Liver (tissue), 8 donors: ENCODE measurements at regions not wholly inside any gene's neighbourhood (a gene's known extent, or its start where the extent isn't known, plus 50 kb on each side); places are given as distances from the start of the nearest gene placed in this dataset.

Source experiments
- DNase-seq: peaks from one replicate; pipeline ENCODE4 v3.0.0-alpha.2; 2017; ENCODE audit warnings: low spot score
- H3K27ac ChIP-seq, 2 donors: one replicate each; pipeline ENCODE4 v1.7.0; 2013; ENCODE audit warnings: inconsistent platforms in 2 of 2, low read length in 2 of 2, control low read depth in 1 of 2, low read depth in 1 of 2, mild to moderate bottlenecking in 1 of 2
- H3K27me3 ChIP-seq, 4 donors: one replicate each; pipeline versions ENCODE4 v1.6.1 to v1.7.0; 2013; ENCODE audit warnings: low read length in 3 of 4, inconsistent platforms in 1 of 4, mild to moderate bottlenecking in 1 of 4, moderate library complexity in 1 of 4; ENCODE audit not compliant: control insufficient read depth in 4 of 4, insufficient read depth in 4 of 4
- H3K36me3 ChIP-seq, 4 donors: one replicate each; pipeline versions ENCODE4 v1.6.1 to v1.7.0; 2013; ENCODE audit warnings: low read length in 3 of 4, mild to moderate bottlenecking in 3 of 4, low read depth in 1 of 4, moderate library complexity in 1 of 4; ENCODE audit not compliant: control insufficient read depth in 4 of 4, insufficient read depth in 3 of 4
- H3K4me1 ChIP-seq, 4 donors: one replicate each; pipeline versions ENCODE4 v1.6.1 to v1.7.0; 2013; ENCODE audit warnings: low read length in 3 of 4, mild to moderate bottlenecking in 3 of 4, moderate library complexity in 1 of 4; ENCODE audit not compliant: control insufficient read depth in 4 of 4, insufficient read depth in 4 of 4
- H3K4me3 ChIP-seq, 3 donors: one replicate each; pipeline versions ENCODE4 v1.6.1 to v1.7.0; 2013; ENCODE audit warnings: low read length in 3 of 3, control low read depth in 1 of 3, low read depth in 1 of 3, mild to moderate bottlenecking in 1 of 3
- H3K9ac ChIP-seq, 2 donors: one replicate each; pipeline ENCODE4 v1.7.0; 2013; ENCODE audit warnings: low read length in 2 of 2, mild to moderate bottlenecking in 2 of 2, moderate library complexity in 2 of 2, control low read depth in 1 of 2, low read depth in 1 of 2
- H3K9me3 ChIP-seq, 4 donors: one replicate each; pipeline versions ENCODE4 v1.6.1 to v1.7.0; 2013; ENCODE audit warnings: low read length in 3 of 4; ENCODE audit not compliant: control insufficient read depth in 4 of 4
- CTCF ChIP-seq: fragments of 150-350 bp; IDR thresholded peaks from 2 replicates; pipeline ENCODE4 v1.5.1; 2017; ENCODE audit warnings: improper control_type of control experiment, low read depth, low read length; ENCODE audit not compliant: missing input control
- EGR1 ChIP-seq, 2 donors: IDR thresholded peaks; 2 replicates each; pipeline ENCODE4 v1.6.1; 2016 to 2018; ENCODE audit warnings: antibody characterized with exemption in 2 of 2, low read depth in 2 of 2
- GABPA ChIP-seq, 2 donors: IDR thresholded peaks in 1 of 2; conservative IDR thresholded peaks in 1 of 2; 2 replicates each; pipeline ENCODE4 v1.6.1; 2016; ENCODE audit warnings: antibody characterized with exemption in 2 of 2, mild to moderate bottlenecking in 1 of 2, moderate library complexity in 1 of 2
- HNF4A ChIP-seq, 2 donors: conservative IDR thresholded peaks; 2 replicates each; pipeline ENCODE4 v1.6.1; 2016; ENCODE audit warnings: antibody characterized with exemption in 2 of 2, mild to moderate bottlenecking in 2 of 2
- HNF4G ChIP-seq: IDR thresholded peaks from 2 replicates; pipeline ENCODE4 v1.6.1; 2016; ENCODE audit warnings: antibody characterized with exemption
- MAX ChIP-seq: IDR thresholded peaks from 2 replicates; pipeline ENCODE4 v1.6.1; 2016; ENCODE audit warnings: antibody characterized with exemption
- RAD21 ChIP-seq, 2 donors: IDR thresholded peaks; 2 replicates each; pipeline ENCODE4 v1.6.1; 2016; ENCODE audit warnings: antibody characterized with exemption in 2 of 2, mild to moderate bottlenecking in 2 of 2
- REST ChIP-seq: IDR thresholded peaks from 2 replicates; pipeline ENCODE4 v1.6.1; 2016; ENCODE audit warnings: antibody characterized with exemption, mild to moderate bottlenecking
- RXRA ChIP-seq, 2 donors: IDR thresholded peaks; 2 replicates each; pipeline ENCODE4 v1.6.1; 2017 to 2018; ENCODE audit warnings: antibody characterized with exemption in 2 of 2, mild to moderate bottlenecking in 1 of 2
- SP1 ChIP-seq: IDR thresholded peaks from 2 replicates; pipeline ENCODE4 v1.6.1; 2018; ENCODE audit warnings: antibody characterized with exemption, mild to moderate bottlenecking
- WGBS: extraction: QIAGEN DNeasy Blood & Tissue Kit; methylation state at CpG from one replicate; pipeline ENCODE4 v1.1.7; 2013; 5-methylcytosine and 5-hydroxymethylcytosine counted together
- donor health status: healthy.
- donor health status: healthy.
- donor health status: healthy.
- donor health status: healthy.
- donor health status: healthy.

- TF ChIP-seq REST (no peak), HNF4G (no peak), MAX (no peak), RAD21 (IDR thresholded peaks at IDR 0.05) (no peak)
Measured at GRCh38 chr3:157647820-157648219, 144.6 kb upstream of the VEPH1 start (continued).

GRCh38 chr3:157639756-157640426 is 136.7 kb upstream of the VEPH1 start:
- no peak for DNase-seq
- TF ChIP-seq CTCF = no peak
- TF ChIP-seq HNF4A (conservative IDR thresholded peaks at IDR 0.05) = no peak
- no peak for TF ChIP-seq RXRA (IDR thresholded peaks at IDR 0.05)
- no peak for TF ChIP-seq REST
- no peak for TF ChIP-seq GABPA (IDR thresholded peaks at IDR 0.05 in 1 of 2, conservative IDR thresholded peaks at IDR 0.05 in 1 of 2)
- no peak for TF ChIP-seq EGR1 (IDR thresholded peaks at IDR 0.05; ENCODE audit: low read depth in 2 of 2)
- no peak for TF ChIP-seq SP1
- WGBS = 79% methylated on average over 2 of the region's 2 CpGs

More at GRCh38 chr3:157639756-157640426, 136.7 kb upstream of the VEPH1 start:
- no peak overlapping the region for H3K27ac ChIP-seq
- peaks cover 0 to 7% (median 5%) of the 10 kb centered on the region in 4 donors for H3K9me3 ChIP-seq
- no peak overlapping the region for H3K9ac ChIP-seq
- no peak overlapping the region for H3K4me3 ChIP-seq
- H3K36me3 ChIP-seq = no peaks in the 10 kb centered on the region
- H3K27me3 ChIP-seq = peaks cover 0 to 2% (median under 1%) of the 10 kb centered on the region in 4 donors
- no peaks in the 10 kb centered on the region for H3K4me1 ChIP-seq
